Stimulated activated CD4-positive, alpha-beta T cell treated with anti-CD3 and anti-CD28 coated beads, Interleukin-4, amount 100 ng/mL, for 48 hours (primary cell): ENCODE measurements at regions not wholly inside any gene's neighbourhood (a gene's known extent, or its start where the extent isn't known, plus 50 kb on each side); places are given as distances from the start of the nearest gene placed in this dataset.

ENCODE experiments used
- DNase-seq, 2 donors: peaks; one replicate each; pipeline ENCODE4 v3.0.0-alpha.2; 2020; ENCODE audit warnings: low read depth in 2 of 2

- DNase-seq = no peak
Observed at GRCh38 chr11:79678780-79679452, 238.1 kb upstream of the TENM4 start.

GRCh38 chr11:79676396-79676795 is 235.6 kb upstream of the TENM4 start:
- DNase-seq = no peak

- no peak for DNase-seq
Observed at GRCh38 chr11:79675081-79675480, 234.3 kb upstream of the TENM4 start.

GRCh38 chr11:79672786-79673185 is 232.0 kb upstream of the TENM4 start:
- DNase-seq = no peak

GRCh38 chr11:79671401-79671800 is 230.6 kb upstream of the TENM4 start:
- no peak for DNase-seq

- no peak for DNase-seq
Observed at GRCh38 chr11:79670882-79671281, 230.1 kb upstream of the TENM4 start.

GRCh38 chr11:79668575-79668974 is 227.7 kb upstream of the TENM4 start:
- DNase-seq = no peak

GRCh38 chr11:79667380-79667779 is 226.6 kb upstream of the TENM4 start:
- no peak for DNase-seq

GRCh38 chr11:79663017-79663416 is 222.2 kb upstream of the TENM4 start:
- DNase-seq = no peak

- no peak for DNase-seq
Observed at GRCh38 chr11:79661373-79661772, 220.5 kb upstream of the TENM4 start.

GRCh38 chr11:79648766-79649520 is 208.1 kb upstream of the TENM4 start:
- no peak for DNase-seq

- no peak for DNase-seq
Observed at GRCh38 chr11:79637219-79637618, 196.4 kb upstream of the TENM4 start.

- no peak for DNase-seq
Observed at GRCh38 chr11:79634905-79635304, 194.1 kb upstream of the TENM4 start.

GRCh38 chr11:79627281-79627680 is 186.5 kb upstream of the TENM4 start:
- no peak for DNase-seq

- DNase-seq = no peak
Observed at GRCh38 chr11:79626135-79627075, 185.6 kb upstream of the TENM4 start.

- DNase-seq = no peak
Observed at GRCh38 chr11:79623375-79623774, 182.5 kb upstream of the TENM4 start.

GRCh38 chr11:79617561-79617960 is 176.7 kb upstream of the TENM4 start:
- no peak for DNase-seq

- no peak for DNase-seq
Observed at GRCh38 chr11:79616392-79616851, 175.6 kb upstream of the TENM4 start.

- no peak for DNase-seq
Observed at GRCh38 chr11:79615425-79615824, 174.6 kb upstream of the TENM4 start.

- DNase-seq = no peak
Observed at GRCh38 chr11:79610678-79611077, 169.8 kb upstream of the TENM4 start.

GRCh38 chr11:79610139-79610538 is 169.3 kb upstream of the TENM4 start:
- no peak for DNase-seq

GRCh38 chr11:79609511-79609910 is 168.7 kb upstream of the TENM4 start:
- no peak for DNase-seq
